Hypothalamus (tissue), 51 donors: ENCODE measurements at regions not wholly inside any gene's neighbourhood (a gene's known extent, or its start where the extent isn't known, plus 50 kb on each side); places are given as distances from the start of the nearest gene placed in this dataset.
A peak's percentile ranks its signal among the peaks of the same experiment; 100 is the strongest.

Experiments
- DNase-seq, 51 donors: peaks; one replicate each; lab custom pipeline; 2025; lab: John Stamatoyannopoulos, UW

DNA sequence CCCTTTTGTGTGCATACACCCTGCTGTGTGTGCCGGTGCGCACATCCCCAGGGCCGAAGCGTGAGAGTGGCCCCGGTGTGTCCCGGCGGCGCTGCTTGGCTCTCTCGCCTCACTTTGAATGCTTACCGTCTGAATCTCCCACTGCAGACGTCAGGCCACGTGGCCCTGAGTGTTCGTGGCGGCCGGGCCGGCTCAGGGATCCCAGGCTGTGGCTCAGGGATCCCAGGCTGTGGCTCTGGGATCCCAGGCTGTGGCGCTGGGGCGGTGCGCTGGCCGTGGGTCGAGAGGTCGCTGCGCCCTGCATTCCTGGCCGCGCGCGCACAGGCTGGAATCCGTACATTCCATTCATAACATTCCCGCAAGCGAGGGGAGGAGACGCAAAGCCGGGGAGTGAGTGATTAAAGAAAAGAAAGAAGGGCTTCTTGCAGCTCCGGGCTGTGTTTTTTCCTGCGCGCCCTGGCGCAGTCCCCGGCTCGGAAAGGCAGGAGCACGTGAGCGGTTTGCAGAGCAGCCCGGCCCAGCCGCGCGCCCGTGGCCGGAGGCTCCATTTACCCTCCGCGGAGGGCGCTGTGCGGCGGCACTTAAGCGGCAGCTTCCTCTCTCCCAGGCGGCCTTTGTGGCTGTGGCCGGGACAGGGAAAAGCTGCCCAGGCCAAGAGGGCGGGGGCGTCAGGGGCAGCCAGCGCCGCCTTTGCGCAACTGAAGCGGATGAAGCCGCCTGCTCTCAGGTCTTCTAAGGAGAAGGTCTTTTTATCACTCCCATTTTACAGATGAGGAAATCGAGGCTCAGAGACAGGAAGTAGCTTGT, 87.0 kb upstream of the ALDH1L1 start:
- DNase-seq, result peak in 42 of 51 donors; percentile 27 to 85 (median 69)

DNA sequence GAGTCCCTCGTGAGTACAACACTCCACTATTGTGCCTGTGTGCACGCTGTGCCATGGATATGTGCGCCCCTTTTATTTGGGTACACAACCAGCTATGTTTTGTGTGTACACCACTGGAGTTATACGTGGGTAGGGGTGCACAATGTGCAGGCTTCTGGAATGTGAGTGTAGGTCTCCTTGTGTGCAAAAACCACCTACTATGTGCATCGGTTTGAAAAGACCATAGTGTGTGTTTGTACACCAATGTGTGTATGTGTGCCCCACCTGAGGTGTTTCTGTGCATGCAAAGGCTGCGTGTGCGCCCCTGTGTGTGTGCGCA, 86.4 kb upstream of the ALDH1L1 start:
- no peak for DNase-seq

DNA sequence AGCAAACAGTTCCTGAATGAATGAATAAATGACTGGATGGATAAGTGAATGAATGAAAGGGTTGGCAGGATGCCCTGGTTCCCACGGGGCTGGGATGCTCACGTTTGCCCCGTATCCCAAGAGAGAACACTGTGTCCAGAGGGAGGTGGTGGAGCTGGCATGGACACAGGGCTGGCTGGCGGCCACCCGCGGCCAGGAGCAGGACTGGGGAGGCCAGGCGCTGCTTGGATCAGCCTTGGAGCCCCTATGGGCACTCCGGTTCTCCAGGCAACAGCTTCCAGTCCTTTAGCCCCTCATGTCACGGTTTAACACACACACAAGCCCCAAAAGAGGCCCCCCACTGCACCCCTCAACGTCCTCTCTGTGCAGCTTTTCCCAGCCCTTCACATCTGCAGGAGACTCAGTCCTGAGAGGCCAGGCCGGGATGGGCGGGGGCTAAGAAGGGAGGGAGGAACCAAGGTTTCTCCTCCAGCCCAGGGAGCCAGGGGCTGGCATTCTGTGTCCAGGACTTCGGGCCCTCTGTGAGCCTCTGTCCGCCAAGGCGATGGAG, 86.0 kb upstream of the ALDH1L1 start:
- DNase-seq, result peak in 33 of 51 donors; percentile 16 to 76 (median 50)

DNA sequence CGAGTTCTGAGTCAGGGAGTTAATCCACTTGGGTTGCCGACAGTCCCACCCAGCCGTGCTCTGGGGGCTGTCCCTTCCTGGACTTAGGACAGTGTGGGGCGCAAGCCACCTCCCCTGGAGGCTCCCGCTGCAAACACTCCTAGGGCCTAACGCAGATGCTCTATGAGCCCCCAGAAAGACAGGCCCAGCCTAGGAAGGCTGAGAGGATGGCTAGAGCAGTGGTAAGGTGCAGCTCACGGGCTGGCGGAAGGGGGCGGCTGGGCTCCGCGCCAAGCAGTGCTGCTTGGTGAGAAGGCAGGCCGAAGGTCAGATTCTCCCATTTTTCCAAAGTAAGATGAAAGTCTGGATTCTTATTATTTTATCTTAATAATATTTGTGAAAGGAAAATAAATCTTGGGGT, 84.6 kb upstream of the ALDH1L1 start:
- DNase-seq, result no peak

DNA sequence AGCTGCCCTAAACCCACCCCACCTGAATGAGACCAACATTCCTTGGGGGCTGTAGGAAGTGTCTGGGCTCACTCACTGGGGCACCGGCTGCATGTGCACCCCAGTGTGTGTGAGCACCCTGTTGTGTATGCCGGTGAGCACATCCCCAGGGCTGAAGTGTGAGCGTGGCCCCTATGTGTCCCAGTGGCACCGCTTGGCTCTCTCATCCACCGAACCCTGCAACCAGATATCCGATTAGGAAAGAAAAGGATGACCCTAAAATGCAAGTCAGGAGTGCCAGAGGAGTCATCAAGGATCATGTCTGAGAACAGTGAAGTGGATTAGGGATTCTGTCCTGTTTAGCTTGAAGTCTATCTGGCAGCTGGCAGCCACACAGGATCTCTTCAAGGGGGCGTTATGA, 84.0 kb upstream of the ALDH1L1 start:
- no peak for DNase-seq

DNA sequence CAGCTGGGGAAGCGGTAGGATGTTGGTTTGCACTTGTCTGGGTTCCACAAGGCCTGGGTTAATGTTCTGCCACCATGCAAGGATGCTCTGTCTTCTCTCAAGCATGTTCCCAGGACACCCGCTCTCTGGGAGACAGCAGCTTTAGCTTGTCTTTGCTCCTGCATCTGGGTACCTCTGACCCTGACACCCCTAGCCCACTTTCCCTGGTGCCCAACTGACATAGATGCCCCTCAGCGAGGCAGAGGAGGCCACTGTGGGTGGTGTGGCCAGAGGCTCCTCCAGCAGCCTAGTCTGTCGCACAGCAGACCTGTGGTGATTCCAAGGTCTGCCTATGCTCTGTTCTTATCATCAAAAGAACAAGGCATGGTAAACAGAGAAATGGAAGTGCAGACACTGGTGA, 83.6 kb upstream of the ALDH1L1 start:
- DNase-seq, result no peak

DNA sequence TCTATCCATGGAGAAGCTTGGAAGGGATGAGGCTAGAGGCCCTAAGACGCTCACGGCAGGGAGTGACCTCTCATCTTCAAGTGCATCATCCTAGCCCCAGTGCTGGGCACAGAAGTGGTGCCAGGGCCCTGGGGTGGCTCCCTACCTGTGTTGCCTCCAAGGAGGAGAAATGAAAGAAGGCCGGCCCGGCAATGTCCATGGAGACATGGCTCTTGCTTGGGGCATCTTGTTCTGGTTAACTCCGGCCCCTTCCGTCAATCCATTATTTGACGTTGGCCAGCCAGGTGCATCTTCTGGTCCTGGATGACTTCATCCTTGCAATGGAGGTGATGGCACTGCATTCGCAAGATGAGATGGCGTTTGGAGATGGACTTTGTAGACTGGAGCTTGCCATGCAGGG, 83.2 kb upstream of the ALDH1L1 start:
- DNase-seq, result no peak

DNA sequence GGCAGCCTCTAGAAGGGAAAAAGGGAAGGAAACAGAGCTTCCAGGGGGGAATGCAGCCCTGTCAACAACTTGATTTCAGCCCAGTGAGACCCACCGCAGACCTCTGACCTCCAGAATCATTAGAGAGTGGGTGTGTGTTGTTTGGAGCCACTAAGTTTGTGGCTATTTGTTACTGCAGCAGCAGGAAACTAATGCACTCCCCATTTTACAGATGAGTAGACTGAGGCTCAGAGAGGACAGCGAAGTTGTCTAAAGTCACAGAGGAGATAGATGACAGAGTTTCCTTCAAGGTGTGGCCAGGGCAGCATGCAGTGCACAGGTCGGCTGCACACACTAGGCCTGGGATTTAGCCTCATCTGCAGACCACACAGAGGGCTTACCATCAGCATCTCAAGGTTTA, 81.8 kb upstream of the ALDH1L1 start:
- DNase-seq, result no peak

DNA sequence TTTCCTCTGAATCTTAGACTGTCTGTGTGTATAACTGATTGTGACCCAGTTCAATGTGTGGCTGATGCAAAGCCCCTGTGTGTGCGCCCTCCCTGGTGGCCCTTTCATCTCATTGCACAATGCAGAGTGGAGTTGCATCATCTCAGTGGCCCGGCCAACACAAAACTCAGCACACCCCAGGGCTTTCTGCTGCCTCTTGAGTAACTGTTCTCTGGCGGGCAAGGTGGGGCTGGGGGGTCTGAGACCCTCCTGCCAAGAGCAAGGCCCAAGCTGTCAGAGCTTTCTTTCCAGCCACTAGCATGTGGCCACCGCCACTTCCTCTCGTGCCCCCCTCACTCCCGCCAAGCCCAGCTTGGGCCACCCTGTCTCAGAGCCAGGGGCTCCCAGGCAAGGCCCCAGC, 80.7 kb upstream of the ALDH1L1 start:
- DNase-seq, result peak in 10 of 51 donors; percentile 7 to 45 (median 34)

DNA sequence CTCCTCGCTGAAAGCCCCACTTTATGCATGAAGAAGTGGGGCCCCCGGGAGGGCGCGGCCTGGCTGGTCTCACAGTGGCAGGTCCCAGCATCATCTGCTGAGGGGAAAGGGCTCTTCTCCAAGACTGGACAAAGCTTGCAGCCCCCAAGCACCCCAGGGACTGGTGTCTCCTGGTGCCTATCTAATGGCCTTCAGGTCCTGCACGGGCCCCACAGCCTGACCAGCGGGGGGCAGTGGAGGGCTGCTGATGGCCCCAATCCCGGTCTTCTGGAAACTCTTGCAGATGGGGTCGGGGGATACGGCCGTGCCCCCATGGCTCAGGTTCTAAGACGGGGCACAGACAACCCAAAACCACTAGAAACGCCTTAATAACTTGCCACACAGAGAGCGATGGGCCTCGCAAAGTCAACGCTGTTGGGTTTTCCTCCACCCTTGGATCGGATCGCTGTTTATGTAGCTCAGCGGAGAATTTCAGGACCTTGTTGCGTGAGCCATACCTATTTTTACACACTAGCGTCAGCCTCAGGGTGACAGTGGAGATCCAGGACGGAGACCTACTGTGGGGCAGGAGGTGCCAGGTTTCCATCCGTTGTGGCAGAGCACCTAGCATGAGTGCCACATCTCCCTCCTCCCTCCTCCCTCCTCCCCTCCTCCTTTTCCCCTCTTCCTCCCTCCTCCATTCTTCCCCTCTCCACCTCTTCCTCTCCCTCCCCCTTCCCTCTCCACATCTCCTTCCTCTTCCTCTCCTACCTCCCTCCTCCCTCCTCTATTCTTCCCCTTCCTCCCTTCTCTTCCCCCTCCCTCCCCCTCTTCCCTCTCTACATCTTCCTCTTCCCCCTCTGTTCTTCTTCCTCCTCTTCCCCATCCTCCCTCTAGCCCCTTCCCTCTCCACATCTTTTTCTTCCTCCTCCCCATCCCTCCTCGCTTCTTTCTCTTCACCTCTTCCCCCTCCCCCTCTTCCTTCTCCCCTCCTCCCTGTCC, 79.3 kb upstream of the ALDH1L1 start:
- DNase-seq, result peak in 35 of 51 donors; percentile 10 to 82 (median 50)

DNA sequence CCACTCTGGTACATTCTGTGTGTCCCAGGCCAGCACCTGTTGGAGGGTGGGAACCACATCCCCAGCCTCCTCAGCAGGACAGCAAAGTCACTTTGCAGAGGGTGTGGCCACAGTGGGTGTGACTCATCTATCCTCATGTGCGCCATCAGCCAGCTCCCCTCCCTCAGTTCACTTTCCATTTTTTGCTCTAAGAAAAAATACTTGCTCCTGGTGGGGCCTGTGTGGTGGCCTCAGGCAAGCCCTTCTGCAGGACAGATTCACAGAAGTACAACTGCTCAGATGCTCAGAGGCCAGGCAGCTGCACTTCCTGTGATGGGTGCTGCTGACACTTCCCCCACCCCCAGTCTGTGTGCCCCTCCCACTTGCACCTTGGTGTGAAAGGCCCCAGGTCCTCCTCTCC, 78.3 kb upstream of the ALDH1L1 start:
- no peak for DNase-seq

DNA sequence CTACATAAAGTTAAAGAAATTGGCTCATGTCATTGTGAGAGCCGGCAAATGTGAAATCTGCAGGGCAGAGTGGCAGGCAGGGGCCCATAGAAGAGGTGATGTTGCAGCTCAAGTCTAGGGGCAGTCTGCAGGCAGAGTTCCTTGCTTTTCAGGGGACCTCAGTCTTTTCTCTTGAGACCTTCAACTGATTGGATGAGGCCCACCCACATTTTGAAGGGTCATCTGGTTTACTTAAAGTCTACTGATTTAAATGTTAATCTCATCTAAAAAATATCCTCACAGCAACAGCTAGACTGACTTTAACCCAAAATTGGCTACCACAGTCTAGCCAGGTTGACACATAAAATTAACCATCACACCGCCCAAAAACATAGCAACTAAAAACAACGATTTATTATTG, 77.6 kb upstream of the ALDH1L1 start:
- DNase-seq, result no peak

DNA sequence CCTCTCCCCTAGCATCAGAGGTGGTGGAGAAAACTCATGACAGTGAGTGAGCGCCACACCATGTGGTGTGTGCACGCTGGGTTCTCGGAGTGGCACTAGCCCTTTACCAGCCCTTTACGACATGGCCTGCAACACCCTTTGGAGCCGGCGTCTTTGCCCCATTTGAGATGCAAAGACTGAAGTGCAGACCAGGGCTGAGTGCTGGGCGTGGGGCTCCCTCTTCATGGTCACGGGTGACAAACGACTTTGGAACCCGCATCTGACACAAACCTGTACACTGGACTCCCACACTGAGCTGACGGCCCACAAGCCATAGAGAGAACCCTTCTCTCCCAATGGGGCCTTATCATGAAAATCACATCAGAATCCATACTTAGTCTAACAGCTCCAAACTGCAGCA, 76.8 kb upstream of the ALDH1L1 start:
- DNase-seq, result no peak

DNA sequence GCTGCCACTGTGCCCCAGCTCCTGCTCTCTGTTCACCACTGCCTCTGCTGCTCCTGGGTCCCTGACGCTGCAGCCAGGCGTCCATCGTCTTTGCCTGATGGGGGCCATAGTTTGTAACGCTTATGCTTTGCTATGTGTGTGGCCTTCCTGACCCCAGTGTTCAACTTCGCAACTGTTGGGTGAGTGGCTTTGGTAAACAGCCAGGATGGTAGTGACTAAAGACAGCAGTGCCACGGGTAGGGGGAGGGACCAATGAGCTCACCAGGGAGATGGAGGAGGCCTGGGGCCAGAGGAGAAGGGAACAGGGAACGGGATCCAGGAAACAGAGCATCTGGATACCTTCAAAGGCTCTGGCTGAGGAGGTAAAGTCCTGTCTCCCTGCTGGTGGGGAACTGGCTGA, 75.9 kb upstream of the ALDH1L1 start:
- no peak for DNase-seq

DNA sequence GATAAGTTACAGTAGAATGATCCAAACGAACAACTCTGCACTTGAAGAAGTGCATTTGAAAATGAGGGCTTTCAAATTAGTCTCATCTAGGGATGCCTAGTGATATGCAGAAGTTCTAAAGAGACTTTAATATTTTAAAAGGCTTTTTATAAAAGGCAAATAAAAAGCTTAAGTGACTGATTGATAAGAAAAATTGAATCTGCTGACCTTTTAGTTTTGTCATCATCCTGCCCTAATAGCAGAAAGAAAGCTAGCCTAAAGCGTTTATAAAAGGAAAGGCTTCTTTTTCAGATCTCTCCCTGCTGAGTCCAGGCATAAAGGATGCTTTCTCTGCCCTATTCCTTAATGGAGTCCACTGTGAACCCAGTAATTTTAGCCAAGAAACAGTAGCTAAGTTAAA, 72.7 kb upstream of the ALDH1L1 start:
- no peak for DNase-seq

DNA sequence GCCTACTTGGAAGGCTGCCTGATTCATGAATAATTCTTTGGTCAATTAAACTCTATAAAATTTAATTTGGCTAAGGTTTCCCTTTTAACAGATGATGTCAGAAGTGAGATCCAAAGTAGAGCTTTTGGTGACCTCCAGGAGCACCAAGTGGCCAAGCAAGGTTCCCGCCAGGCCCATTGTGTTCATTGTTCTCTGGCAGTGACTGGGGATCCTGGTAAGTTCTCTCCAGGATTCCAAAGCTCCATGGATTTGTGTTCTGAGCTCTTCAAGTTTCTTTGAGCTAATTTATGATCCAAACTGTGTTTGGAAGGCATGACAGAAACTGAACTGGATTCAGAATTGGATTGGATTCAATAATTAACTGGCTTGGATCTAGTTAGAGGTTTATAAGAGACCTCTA, 72.0 kb upstream of the ALDH1L1 start:
- no peak for DNase-seq

DNA sequence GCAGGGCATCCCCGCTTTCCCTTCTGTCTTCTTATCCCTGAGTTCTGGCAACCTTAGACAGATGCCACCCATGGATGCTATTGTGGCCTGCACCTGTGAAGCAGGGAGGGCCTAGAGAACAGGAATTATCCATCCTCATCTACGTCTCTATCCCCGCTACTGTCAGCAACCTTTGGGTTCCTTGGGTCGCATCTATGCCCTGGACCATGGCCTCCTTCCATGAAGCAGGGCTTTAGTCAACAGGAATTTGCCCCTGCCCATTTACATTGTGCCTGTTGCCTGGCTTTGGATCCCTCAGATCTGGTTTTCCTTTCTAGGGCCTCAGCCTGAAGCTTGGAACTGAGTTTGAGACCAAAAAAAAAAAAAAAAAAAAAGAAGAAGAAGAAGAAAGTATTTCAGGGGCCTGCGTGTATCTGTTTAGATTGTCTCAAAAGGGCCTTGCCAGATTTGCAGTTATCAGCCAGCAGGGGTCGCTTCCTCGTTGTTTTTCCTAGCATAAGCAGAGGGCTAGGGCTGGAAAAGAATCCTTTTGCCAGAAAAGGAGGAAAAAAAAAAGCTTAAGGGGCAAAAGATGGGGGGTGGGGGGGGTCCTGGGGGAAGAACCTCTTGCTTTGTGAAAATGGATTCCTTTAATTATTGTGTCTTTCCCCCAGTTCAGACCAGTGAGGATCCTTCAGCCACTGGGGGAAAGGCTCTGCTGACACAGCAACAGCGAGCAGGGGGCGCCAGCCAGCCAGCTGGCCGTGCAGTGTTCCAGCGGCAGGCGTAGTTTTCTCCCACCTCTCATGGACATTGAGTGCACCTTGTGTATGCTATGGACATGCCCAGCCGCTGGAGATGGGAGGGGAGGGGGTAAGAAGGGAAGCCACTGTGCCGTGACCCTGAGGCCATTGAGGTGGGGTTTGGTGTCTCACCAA, 65.7 kb upstream of the ALDH1L1 start:
- DNase-seq, result peak in 30 of 51 donors; percentile 12 to 74 (median 46)
